GM19193 (cell line): ENCODE measurements at regions not wholly inside any gene's neighbourhood (a gene's known extent, or its start where the extent isn't known, plus 50 kb on each side); places are given as distances from the start of the nearest gene placed in this dataset.

ENCODE experiments used
- POLR2A ChIP-seq: IDR thresholded peaks from 4 replicates; pipeline ENCODE4 v1.6.1; 2011; ENCODE audit not compliant: insufficient read depth, insufficient read length; ENCODE audit errors: extremely low read depth

- no peak for TF ChIP-seq POLR2A
These were observed 284.2 kb upstream of the CHD6 start for GRCh38 chr20:41902346-41902745.

DNA sequence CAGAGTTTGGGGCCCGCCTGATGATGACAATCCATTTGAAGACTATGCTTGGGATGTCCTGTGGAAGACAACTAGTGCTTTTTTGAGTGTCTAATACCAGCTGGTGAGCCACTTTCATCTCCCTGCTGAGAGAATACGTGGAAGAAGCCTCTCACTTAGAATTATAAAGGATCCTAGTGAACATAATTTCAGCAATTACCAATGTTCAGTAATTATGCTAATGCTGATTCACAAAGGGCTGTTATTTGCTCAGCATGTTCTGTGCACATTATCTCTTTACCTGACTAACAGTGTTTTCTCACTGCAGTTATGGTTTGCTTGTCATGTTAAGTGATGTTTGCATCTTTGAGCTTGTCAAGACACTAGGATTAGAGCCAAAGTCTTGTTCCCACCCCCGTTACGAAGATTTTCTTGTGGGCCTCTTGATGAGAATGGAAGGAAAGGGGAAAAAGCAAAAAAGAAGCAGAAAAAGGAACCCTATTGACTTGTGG lies 282.1 kb upstream of the CHD6 start:
- TF ChIP-seq POLR2A: no peak

DNA sequence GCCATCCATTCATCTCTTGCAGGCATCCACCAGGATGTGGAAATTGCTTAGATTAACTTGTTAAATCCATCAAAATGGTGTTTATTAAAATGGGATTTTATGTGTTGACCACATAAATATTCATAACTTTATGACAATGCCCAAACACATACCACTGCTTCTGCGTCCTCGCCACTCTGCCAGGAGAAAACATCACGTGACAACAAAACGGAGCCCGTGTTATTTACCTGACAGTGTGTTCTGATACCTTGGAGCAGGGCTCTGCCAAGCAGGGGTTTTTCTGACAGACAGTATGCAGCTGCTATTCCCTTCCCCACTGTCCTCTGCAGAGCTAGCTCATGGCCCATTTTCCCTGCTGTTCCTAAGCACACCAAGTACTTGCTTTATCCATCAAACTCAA lies 279.5 kb upstream of the CHD6 start:
- TF ChIP-seq POLR2A: no peak

DNA sequence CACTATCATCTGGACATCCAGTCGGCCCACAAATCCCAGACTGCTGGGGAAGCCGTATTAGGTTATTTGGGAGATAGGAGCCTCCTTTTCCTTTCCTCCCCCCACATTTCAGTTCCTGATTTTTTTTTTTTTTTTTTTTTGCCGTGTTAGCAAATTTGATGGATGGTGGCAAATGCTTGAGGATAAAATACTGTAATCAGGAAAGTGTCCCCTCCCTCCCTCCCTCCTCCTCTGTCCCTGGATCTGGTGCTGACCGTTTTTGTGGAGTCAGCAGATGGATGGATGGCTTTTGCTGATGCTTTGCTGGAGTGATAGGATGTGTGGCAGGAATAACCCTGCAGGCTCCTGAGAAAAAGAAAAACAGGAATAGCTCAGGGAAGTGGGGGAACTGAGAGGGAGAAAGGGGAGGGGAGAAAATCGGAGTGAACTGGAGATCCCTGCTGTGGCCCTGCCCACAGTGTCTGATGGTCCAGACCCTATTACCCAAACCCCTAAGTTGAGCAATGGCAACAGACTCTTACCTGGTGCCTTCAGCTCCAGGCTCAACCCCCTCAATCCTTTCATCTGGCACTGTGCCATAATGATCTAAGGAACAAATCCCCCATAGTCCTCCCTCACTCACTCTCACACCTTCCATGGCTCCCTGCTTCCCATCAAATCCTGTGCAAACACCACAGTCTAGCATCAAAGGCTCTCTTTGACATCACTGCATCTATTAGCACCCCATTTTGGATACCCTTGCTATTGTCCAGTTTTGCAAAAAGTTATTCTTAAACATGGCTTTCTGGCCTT lies 277.3 kb upstream of the CHD6 start:
- no peak for TF ChIP-seq POLR2A

GRCh38 chr20:41894255-41894963 lies 276.2 kb upstream of the CHD6 start:
- no peak for TF ChIP-seq POLR2A

DNA sequence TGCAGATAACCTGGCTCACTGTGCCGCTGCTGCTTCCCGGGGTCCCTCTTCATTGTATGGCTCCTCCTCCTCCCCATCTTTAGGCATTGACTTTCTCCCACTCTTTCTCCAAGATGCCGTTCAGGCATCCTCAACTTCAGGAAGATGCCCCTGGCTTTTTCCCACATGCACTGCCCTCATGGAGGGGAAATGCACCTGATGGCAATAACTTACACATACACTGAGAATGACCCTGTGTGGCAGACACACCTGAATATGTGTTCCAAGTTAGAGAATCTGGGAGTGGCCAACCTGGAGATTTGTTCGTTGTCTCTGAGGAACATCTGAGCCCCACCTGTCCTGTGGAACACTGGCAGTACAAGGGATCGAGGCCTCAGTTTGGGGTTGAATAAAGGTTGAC lies 273.9 kb upstream of the CHD6 start:
- no peak for TF ChIP-seq POLR2A

- no peak for TF ChIP-seq POLR2A
These were observed 271.7 kb upstream of the CHD6 start for GRCh38 chr20:41889844-41890224.

GRCh38 chr20:41889126-41889843 lies 271.1 kb upstream of the CHD6 start:
- TF ChIP-seq POLR2A: no peak

- TF ChIP-seq POLR2A: no peak
These were observed 270.3 kb upstream of the CHD6 start for GRCh38 chr20:41888434-41888833.

GRCh38 chr20:41887500-41887899 lies 269.3 kb upstream of the CHD6 start:
- TF ChIP-seq POLR2A: no peak

DNA sequence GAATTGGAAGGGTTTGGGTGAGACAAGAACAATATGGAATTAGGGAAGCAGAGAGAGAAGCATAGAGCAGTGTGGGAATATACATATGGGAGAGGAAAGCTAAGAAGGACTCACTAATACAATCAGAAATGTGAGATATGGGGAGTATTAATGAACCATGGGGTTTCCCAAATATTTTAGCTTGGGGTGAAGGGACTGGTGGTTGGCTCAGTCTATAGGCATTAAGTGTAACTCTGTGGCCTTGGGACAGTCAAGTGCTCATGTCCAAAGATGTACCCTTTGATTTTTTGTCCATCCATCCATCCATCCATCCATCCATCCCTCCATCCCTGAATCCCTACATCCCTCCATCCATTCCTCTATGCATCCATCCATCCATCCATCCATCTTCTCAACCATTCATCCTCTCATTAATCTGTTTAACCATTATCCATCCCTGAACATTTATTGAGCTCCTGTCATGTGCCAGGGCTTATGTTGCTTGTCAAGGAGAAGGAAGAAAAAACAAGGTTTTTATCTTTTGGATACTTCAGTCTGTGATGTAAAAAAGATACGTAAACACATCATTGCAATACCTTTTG lies 263.4 kb upstream of the CHD6 start:
- no peak for TF ChIP-seq POLR2A

GRCh38 chr20:41879123-41879522 lies 260.9 kb upstream of the CHD6 start:
- TF ChIP-seq POLR2A: no peak

DNA sequence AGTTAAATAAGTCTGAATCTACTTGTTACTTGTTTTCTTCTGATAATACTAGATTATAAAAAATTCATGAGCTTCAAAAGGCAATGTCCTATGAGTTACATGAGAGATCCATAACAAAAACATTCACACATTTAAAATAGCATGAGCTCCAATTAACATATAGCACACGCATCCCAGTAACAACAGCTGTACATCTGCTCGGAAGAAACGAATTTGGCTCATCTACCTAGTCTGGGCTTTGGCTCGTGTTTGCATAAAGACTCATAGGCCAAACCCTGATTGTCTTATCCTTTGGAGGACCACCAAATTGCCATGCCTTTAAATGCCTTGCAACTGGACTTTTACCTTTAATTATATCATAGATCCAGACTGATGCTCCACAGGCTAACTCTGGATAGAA lies 259.7 kb upstream of the CHD6 start:
- TF ChIP-seq POLR2A: no peak

DNA sequence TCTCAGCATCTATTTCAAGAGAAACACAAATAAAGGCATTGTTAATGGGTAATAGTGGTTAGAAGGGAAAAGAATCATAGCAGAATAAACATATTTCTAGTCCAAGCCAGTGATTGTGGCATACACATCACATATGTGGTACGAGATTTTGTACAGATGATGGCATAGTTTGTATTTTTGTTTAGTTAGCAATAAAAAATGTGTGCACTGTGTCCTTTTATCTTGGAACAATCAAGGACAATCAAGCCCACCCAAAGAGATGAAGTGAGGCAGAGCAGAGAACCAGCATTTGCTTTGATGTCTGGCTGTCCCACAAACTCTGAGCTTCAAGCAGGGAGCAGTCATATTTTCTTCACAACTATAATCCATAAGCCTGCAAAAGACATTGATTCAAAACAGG lies 256.5 kb upstream of the CHD6 start:
- no peak for TF ChIP-seq POLR2A

- no peak for TF ChIP-seq POLR2A
These were observed 254.8 kb upstream of the CHD6 start for GRCh38 chr20:41872930-41873329.
